Ovary (tissue), 7 donors: ENCODE measurements at regions not wholly inside any gene's neighbourhood (a gene's known extent, or its start where the extent isn't known, plus 50 kb on each side); places are given as distances from the start of the nearest gene placed in this dataset.

Experiments used
- DNase-seq, 5 donors: peaks; one replicate each; pipeline ENCODE4 v3.0.0-alpha.2; 2019 to 2020
- H3K27ac ChIP-seq, 2 donors: fragments of 200-600 bp; one replicate each; pipeline versions ENCODE4 v1.5.1 to v1.8.0; 2019 to 2022
- H3K27me3 ChIP-seq: fragments of 200-600 bp; one replicate; pipeline ENCODE4 v1.8.0; 2022
- H3K36me3 ChIP-seq: fragments of 200-600 bp; sonication (generic); one replicate; pipeline ENCODE4 v1.5.1; 2019
- H3K4me1 ChIP-seq: one replicate; pipeline ENCODE4 v1.8.1; 2013; ENCODE audit warnings: mild to moderate bottlenecking, moderate library complexity; ENCODE audit not compliant: insufficient read depth
- H3K4me3 ChIP-seq: fragments of 200-600 bp; sonication (generic); one replicate; pipeline ENCODE4 v1.5.1; 2017
- H3K9me3 ChIP-seq, 2 donors: fragments of 200-600 bp in 1 of 2; sonication (generic) in 1 of 2; one replicate each; pipeline versions ENCODE4 v1.5.1 to v1.8.1; 2013 to 2019; ENCODE audit warnings: mild to moderate bottlenecking in 1 of 2, moderate library complexity in 1 of 2
- EP300 ChIP-seq: sonication (generic); formaldehyde crosslinking; IDR thresholded peaks from one replicate; pipeline ENCODE4 v1.6.1; 2017; ENCODE audit warnings: antibody characterized with exemption
- POLR2A ChIP-seq: fragments of 450-650 bp; IDR thresholded peaks from one replicate; pipeline ENCODE4 v1.6.1; 2017; ENCODE audit warnings: antibody characterized with exemption, mild to moderate bottlenecking, moderate library complexity
- WGBS, 3 donors: extraction: QIAGEN DNeasy Blood & Tissue Kit in 1 of 3; methylation state at CpG; one replicate each; pipeline versions ENCODE4 v1.1.5 to v1.1.7; 2013 to 2017; 5-methylcytosine and 5-hydroxymethylcytosine counted together
- intact Hi-C, 4 donors: fragments of 100-400 bp; cut with DNase I; formaldehyde crosslinking; loops; one replicate each; pipeline versions ENCODE4 v1.11.0 to v1.15.1; 2022 to 2023
- TF ChIP-seq, protein P1 (sequence below), 3 donors: fragments of 450-650 bp in 2 of 3; fragments of 200-600 bp in 1 of 3; IDR thresholded peaks; one replicate each; pipeline versions ENCODE4 v1.5.1 to v1.8.0; 2016 to 2022; ENCODE audit warnings: antibody characterized with exemption in 3 of 3, mild to moderate bottlenecking in 1 of 3
- donor health status: DM: no; HTN: no; CAD: no; lungs with moderate emphysema.
- donor health status: DM: no; HTN: no; CAD: no.
- donor health status: Bipolar disorder and iron deficiency.
- donor health status: DM: no; HTN: no; CAD: no.
- donor health status: DM: yes; HTN: yes; CAD: no.

GRCh38 chr11:127118811-127119210 lies 118.2 kb upstream of the KIRREL3 start:
- no peak for DNase-seq
- no peaks in the 10 kb centered on the region for H3K4me1 ChIP-seq
- intact Hi-C loops, result no loop called here
- H3K27ac ChIP-seq, result no peak overlapping the region
- no peaks in the 10 kb centered on the region for H3K27me3 ChIP-seq
- H3K4me3 ChIP-seq, result no peak overlapping the region
- no peaks in the 10 kb centered on the region for H3K9me3 ChIP-seq
- TF ChIP-seq, protein P1, sequence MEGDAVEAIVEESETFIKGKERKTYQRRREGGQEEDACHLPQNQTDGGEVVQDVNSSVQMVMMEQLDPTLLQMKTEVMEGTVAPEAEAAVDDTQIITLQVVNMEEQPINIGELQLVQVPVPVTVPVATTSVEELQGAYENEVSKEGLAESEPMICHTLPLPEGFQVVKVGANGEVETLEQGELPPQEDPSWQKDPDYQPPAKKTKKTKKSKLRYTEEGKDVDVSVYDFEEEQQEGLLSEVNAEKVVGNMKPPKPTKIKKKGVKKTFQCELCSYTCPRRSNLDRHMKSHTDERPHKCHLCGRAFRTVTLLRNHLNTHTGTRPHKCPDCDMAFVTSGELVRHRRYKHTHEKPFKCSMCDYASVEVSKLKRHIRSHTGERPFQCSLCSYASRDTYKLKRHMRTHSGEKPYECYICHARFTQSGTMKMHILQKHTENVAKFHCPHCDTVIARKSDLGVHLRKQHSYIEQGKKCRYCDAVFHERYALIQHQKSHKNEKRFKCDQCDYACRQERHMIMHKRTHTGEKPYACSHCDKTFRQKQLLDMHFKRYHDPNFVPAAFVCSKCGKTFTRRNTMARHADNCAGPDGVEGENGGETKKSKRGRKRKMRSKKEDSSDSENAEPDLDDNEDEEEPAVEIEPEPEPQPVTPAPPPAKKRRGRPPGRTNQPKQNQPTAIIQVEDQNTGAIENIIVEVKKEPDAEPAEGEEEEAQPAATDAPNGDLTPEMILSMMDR (IDR thresholded peaks at IDR 0.05), result no peak
- TF ChIP-seq POLR2A, result no peak
- no peak for TF ChIP-seq EP300
- H3K36me3 ChIP-seq, result no peaks in the 10 kb centered on the region
- WGBS, 3 donors, result 55 to 69% (median 57%) methylated on average over 9 of the region's 9 CpGs

DNA sequence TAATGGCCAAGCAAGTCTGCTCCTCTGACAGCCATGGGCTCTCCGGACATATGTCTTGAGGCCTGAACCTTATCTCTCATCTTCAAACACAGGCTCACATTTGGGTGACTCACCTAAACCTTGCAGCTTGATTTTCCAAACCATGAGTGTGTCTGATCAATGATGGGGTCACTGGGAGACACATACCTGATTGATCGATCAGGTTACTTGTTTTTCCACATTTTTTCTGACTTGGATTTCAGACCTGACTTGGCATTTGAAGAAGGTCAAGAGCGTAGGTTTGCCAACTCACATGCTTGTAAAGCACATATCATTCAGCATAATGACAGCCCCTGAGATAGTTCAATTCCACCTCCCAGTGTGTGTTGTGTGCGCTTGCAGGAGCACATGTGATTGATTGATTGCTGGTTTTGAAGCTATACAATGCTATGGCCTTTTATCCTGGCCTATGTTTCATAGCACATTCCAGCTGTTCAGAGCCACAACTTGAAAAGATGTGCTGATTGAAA lies 116.7 kb upstream of the KIRREL3 start:
- TF ChIP-seq, protein P1 (IDR thresholded peaks at IDR 0.05), result no peak
- no peak for TF ChIP-seq POLR2A
- TF ChIP-seq EP300, result no peak
- no peak overlapping the region for H3K27ac ChIP-seq
- no peaks in the 10 kb centered on the region for H3K27me3 ChIP-seq
- H3K9me3 ChIP-seq, result no peaks in the 10 kb centered on the region
- intact Hi-C loops, result no loop called here
- DNase-seq, result no peak
- H3K4me1 ChIP-seq, result no peaks in the 10 kb centered on the region
- no peaks in the 10 kb centered on the region for H3K36me3 ChIP-seq
- WGBS, 3 donors, result 59 to 88% (median 83%) methylated on average over 4 of the region's 4 CpGs
- H3K4me3 ChIP-seq, result no peak overlapping the region

DNA sequence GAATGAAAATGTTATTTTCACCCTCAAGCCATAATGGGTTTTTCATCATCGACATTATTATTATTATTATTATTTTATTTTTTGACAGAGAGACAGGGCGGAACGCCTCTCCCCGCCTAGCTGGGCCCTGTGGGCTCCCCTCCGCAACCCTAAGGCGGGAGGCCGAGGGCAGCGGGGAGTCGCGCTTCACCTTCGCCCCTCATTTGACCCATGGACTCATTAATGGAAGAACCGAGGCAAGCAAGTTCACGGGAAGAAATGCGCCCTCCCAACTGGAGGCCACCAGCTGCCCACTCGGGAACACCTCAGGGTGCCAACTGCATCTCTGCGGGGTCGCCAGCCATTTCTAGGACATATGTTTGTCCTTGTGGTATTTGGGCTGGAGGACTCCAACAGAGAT lies 115.3 kb upstream of the KIRREL3 start:
- no peak for DNase-seq
- Histone ChIP-seq H3K9me3 (no peaks in the 10 kb centered on the region), H3K36me3 (no peaks in the 10 kb centered on the region), H3K27me3 (no peaks in the 10 kb centered on the region), H3K4me3 (no peak overlapping the region), H3K4me1 (no peaks in the 10 kb centered on the region), H3K27ac (no peak overlapping the region)
- intact Hi-C loops, result no loop called here
- 92 to 93% (median 93%) methylated on average over 17 of the region's 17 CpGs for WGBS, 3 donors
- no peak for TF ChIP-seq EP300
- no peak for TF ChIP-seq POLR2A
- TF ChIP-seq, protein P1 (IDR thresholded peaks at IDR 0.05), result no peak

DNA sequence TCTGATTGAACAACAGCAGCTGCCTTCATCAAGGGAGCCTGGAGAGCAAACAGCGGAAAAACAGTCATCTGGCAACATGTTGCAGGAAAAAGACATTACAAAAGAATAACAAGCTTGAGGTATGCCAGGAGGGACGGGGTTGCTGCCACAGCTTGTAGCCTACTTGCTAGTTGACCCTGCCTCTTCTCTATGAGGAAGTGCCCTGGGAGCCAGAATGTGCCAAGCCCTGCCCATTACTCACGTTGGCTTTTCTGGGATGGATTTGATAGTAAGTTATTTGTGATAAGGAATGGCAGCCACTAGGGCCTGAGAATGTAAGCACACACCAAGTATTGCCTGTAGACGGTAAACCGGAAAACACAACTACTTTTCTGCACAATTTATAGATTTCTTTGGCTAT lies 113.5 kb upstream of the KIRREL3 start:
- no peaks in the 10 kb centered on the region for H3K36me3 ChIP-seq
- H3K9me3 ChIP-seq, result no peaks in the 10 kb centered on the region
- no peak overlapping the region for H3K4me3 ChIP-seq
- intact Hi-C loops, result no loop called here
- DNase-seq, result no peak
- WGBS, 3 donors, result 62 to 71% (median 66%) methylated on average over 5 of the region's 5 CpGs
- H3K27me3 ChIP-seq, result no peaks in the 10 kb centered on the region
- H3K27ac ChIP-seq, result no peak overlapping the region
- TF ChIP-seq, protein P1 (IDR thresholded peaks at IDR 0.05), result no peak
- TF ChIP-seq POLR2A (no peak), EP300 (no peak)
- no peaks in the 10 kb centered on the region for H3K4me1 ChIP-seq
